HEK293 (cell line): ENCODE measurements at regions not wholly inside any gene's neighbourhood (a gene's known extent, or its start where the extent isn't known, plus 50 kb on each side); places are given as distances from the start of the nearest gene placed in this dataset.

Source experiments
- CTCF ChIA-PET: fragments of 350-600 bp; formaldehyde crosslinking; extraction: SDS; loops from one replicate; lab custom pipeline; 2021; ENCODE audit warnings: antibody characterized with exemption; lab: Yijun Ruan, JAX
- POLR2A ChIA-PET: fragments of 300-600 bp; formaldehyde crosslinking; extraction: SDS; loops from one replicate; lab custom pipeline; 2020; ENCODE audit warnings: antibody characterized with exemption, inconsistent platforms; lab: Yijun Ruan, JAX
- H3K27ac ChIP-seq: fragments of 200-500 bp; sonication (Bioruptor generic); 2 replicates; pipeline ENCODE4 v1.5.1; 2014; ENCODE audit warnings: low read depth, low read length, control low read depth, inconsistent platforms; ENCODE audit errors: extremely low read depth
- H3K36me3 ChIP-seq, 2 experiments: fragments of 200-500 bp in 1 of 2; sonication (Bioruptor generic) in 1 of 2; 1 replicate in 1 of 2; 2 replicates in 1 of 2; pipeline ENCODE4 v1.5.1; 2014 to 2017; ENCODE audit warnings: inconsistent platforms in 2 of 2, low read length in 2 of 2; ENCODE audit not compliant: control insufficient read depth in 2 of 2, insufficient read depth in 1 of 2
- H3K4me1 ChIP-seq: fragments of 200-500 bp; sonication (Bioruptor generic); 2 replicates; pipeline ENCODE4 v1.5.1; 2014; ENCODE audit warnings: mild to moderate bottlenecking, low read length, inconsistent platforms; ENCODE audit not compliant: control insufficient read depth, insufficient read depth
- H3K4me3 ChIP-seq: 2 replicates; pipeline ENCODE4 v1.5.1; 2011; ENCODE audit warnings: low read depth, mild to moderate bottlenecking, control low read depth, low read length, moderate library complexity
- H3K9me3 ChIP-seq: fragments of 200-500 bp; sonication (Bioruptor generic); 2 replicates; pipeline ENCODE4 v1.5.1; 2014; ENCODE audit warnings: low read depth, low read length, inconsistent platforms; ENCODE audit not compliant: control insufficient read depth, insufficient read depth
- ELK4 ChIP-seq: IDR thresholded peaks from 2 replicates; pipeline ENCODE4 v1.6.1; 2011; ENCODE audit warnings: mild to moderate bottlenecking, low read depth, low read length, borderline replicate concordance
- IKZF3 ChIP-seq: fragments of 450-650 bp; IDR thresholded peaks from 2 replicates; pipeline ENCODE4 v1.5.0; 2018; ENCODE audit warnings: missing biosample characterization, mild to moderate bottlenecking, missing genetic modification characterization, moderate library complexity
- KLF1 ChIP-seq: fragments of 450-650 bp; formaldehyde crosslinking; IDR thresholded peaks from 2 replicates; pipeline ENCODE4 v1.5.1; 2016; ENCODE audit warnings: missing biosample characterization, missing genetic modification characterization
- OSR2 ChIP-seq: fragments of 450-650 bp; formaldehyde crosslinking; IDR thresholded peaks from 2 replicates; pipeline ENCODE4 v1.5.1; 2016; ENCODE audit warnings: missing biosample characterization, missing genetic modification characterization
- SETDB1 ChIP-seq: IDR thresholded peaks from one replicate; pipeline ENCODE4 v1.6.1; 2017; ENCODE audit warnings: mild to moderate bottlenecking, low read length, moderate library complexity, mixed read lengths; ENCODE audit not compliant: insufficient read length
- ZNF16 ChIP-seq: fragments of 450-650 bp; formaldehyde crosslinking; IDR thresholded peaks from 2 replicates; pipeline ENCODE4 v1.5.1; 2016; ENCODE audit warnings: low read depth, missing biosample characterization, missing genetic modification characterization
- ZNF223 ChIP-seq: fragments of 450-650 bp; formaldehyde crosslinking; IDR thresholded peaks from 2 replicates; pipeline ENCODE4 v1.5.1; 2016; ENCODE audit warnings: missing biosample characterization, missing genetic modification characterization
- ZNF239 ChIP-seq: fragments of 450-650 bp; formaldehyde crosslinking; IDR thresholded peaks from 2 replicates; pipeline ENCODE4 v1.5.1; 2016; ENCODE audit warnings: missing biosample characterization, missing genetic modification characterization
- ZNF266 ChIP-seq: fragments of 450-650 bp; formaldehyde crosslinking; IDR thresholded peaks from 2 replicates; pipeline ENCODE4 v1.5.1; 2016; ENCODE audit warnings: missing biosample characterization, missing genetic modification characterization, low read depth
- ZNF280C ChIP-seq: fragments of 450-650 bp; formaldehyde crosslinking; IDR thresholded peaks from 2 replicates; pipeline ENCODE4 v1.5.1; 2016; ENCODE audit warnings: missing biosample characterization, missing genetic modification characterization
- ZNF610 ChIP-seq: fragments of 450-650 bp; formaldehyde crosslinking; IDR thresholded peaks from 2 replicates; pipeline ENCODE4 v1.5.1; 2016; ENCODE audit warnings: missing biosample characterization, missing genetic modification characterization, borderline replicate concordance
- TF ChIP-seq, protein P1 (sequence below): fragments of 450-650 bp; formaldehyde crosslinking; IDR thresholded peaks from 2 replicates; pipeline ENCODE4 v1.5.1; 2016; ENCODE audit warnings: missing biosample characterization, missing genetic modification characterization

GRCh38 chr1:212553676-212554075 lies 54.9 kb upstream of the ATF3 start (continued):
- no peak for TF ChIP-seq ZNF16

DNA sequence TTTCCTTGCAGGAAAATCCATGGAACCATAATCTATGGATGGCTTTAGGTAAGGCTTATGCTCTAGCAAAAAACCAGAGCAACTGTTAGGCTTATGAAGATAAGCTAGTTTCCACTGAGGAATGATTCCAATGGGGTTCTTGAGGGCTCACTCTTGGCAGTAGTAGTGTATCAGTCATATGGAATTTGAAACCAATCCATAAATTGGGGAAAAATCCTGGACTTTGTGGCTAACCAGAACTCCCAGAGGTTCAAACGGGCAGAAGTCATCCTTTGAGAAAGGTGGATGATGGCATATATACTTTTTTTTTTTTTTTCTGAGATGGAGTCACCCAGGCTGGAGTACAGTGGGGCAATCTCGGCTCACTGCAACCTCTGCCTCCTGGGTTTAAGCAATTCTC lies 54.2 kb upstream of the ATF3 start:
- Histone ChIP-seq H3K9me3 (no peaks in the 10 kb centered on the region), H3K36me3 (no peaks in the 10 kb centered on the region), H3K27ac (no peak overlapping the region), H3K4me1 (no peaks in the 10 kb centered on the region), H3K4me3 (no peak overlapping the region)
- POLR2A ChIA-PET, result interaction anchor here (0.7 to 1.1 kb wide), 2 partner anchors 26 to 54 kb away, joined by 3 read pairs; partner anchors contain the start of gene ATF3
- TF ChIP-seq IKZF3 (tag by site-specific recombination) (0 out of 2 replicates have a peak, but pooled peaks have one; percentile 17), ZNF266 (tag by site-specific recombination) (no peak)
- CTCF ChIA-PET, result interaction anchor here (1.0 to 1.8 kb wide), 2 partner anchors 9 to 77 kb away, joined by 3 to 6 read pairs; no protein-coding TSS in a partner anchor

GRCh38 chr1:212555426-212555825 lies 53.1 kb upstream of the ATF3 start:
- Histone ChIP-seq H3K9me3 (no peaks in the 10 kb centered on the region), H3K27ac (no peak overlapping the region), H3K36me3 (no peaks in the 10 kb centered on the region), H3K4me1 (no peaks in the 10 kb centered on the region), H3K4me3 (no peak overlapping the region)
- no peak for TF ChIP-seq ZNF610
- no peak for TF ChIP-seq ZNF223 (tag by site-specific recombination)
- no peak for TF ChIP-seq SETDB1
- ChIA-PET POLR2A (no interaction called here), CTCF (interaction anchor here (1.0 kb wide), 1 partner anchor 8 kb away, joined by 3 read pairs; no protein-coding TSS in a partner anchor)

- H3K36me3 ChIP-seq, result no peaks in the 10 kb centered on the region
- ChIA-PET POLR2A (interaction anchor here (2.5 kb wide), 1 partner anchor 51 kb away, joined by 26 read pairs; the partner anchor contains the start of gene ATF3), CTCF (no interaction called here)
- no peaks in the 10 kb centered on the region for H3K9me3 ChIP-seq
- no peak overlapping the region for H3K4me3 ChIP-seq
- TF ChIP-seq SETDB1, result peak; percentile 78
- TF ChIP-seq ELK4, result no peak
- no peak for TF ChIP-seq ZNF239 (tag by site-specific recombination)
- TF ChIP-seq, protein P1, sequence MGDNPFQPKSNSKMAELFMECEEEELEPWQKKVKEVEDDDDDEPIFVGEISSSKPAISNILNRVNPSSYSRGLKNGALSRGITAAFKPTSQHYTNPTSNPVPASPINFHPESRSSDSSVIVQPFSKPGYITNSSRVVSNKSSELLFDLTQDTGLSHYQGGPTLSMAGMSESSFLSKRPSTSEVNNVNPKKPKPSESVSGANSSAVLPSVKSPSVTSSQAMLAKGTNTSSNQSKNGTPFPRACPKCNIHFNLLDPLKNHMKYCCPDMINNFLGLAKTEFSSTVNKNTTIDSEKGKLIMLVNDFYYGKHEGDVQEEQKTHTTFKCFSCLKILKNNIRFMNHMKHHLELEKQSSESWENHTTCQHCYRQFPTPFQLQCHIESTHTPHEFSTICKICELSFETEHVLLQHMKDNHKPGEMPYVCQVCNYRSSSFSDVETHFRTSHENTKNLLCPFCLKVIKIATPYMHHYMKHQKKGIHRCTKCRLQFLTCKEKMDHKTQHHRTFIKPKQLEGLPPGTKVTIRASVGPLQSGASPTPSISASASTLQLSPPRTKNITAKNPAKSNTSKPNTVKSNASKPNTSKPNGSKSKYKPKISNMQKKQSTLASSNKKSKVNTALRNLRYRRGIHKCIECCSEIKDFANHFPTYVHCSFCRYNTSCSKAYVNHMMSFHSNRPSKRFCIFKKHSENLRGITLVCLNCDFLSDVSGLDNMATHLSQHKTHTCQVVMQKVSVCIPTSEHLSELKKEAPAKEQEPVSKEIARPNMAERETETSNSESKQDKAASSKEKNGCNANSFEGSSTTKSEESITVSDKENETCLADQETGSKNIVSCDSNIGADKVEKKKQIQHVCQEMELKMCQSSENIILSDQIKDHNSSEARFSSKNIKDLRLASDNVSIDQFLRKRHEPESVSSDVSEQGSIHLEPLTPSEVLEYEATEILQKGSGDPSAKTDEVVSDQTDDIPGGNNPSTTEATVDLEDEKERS, result peak; percentile 14; the same call in 1 of the 2 replicates
- TF ChIP-seq OSR2 (tag by site-specific recombination), result no peak
- no peak for TF ChIP-seq KLF1 (tag by site-specific recombination)
- no peak for TF ChIP-seq ZNF280C
- H3K27ac ChIP-seq, result no peak overlapping the region
- H3K4me1 ChIP-seq, result no peaks in the 10 kb centered on the region
These were observed 51.6 kb upstream of the ATF3 start for GRCh38 chr1:212556822-212557549.
